GM13976 (cell line): ENCODE measurements at regions not wholly inside any gene's neighbourhood (a gene's known extent, or its start where the extent isn't known, plus 50 kb on each side); places are given as distances from the start of the nearest gene placed in this dataset.

Experiments used
- DNase-seq: peaks from one replicate; pipeline ENCODE4 v3.0.0; 2012; ENCODE audit warnings: low spot score
- CTCF ChIP-seq: IDR thresholded peaks from 2 replicates; pipeline ENCODE4 v1.5.1; 2012; ENCODE audit warnings: borderline replicate concordance, mild to moderate bottlenecking; ENCODE audit not compliant: insufficient read depth; ENCODE audit errors: extremely low read depth, missing control alignments, control extremely low read depth
- in situ Hi-C: fragments of 300-500 bp; cut with MboI; formaldehyde crosslinking; loops from one replicate; pipeline ENCODE4 v1.12.0; 2022; ENCODE audit warnings: low sequenced_read_pairs, mixed read lengths, inconsistent platforms; ENCODE audit not compliant: unreplicated experiment

- no peak for DNase-seq
- in situ Hi-C loops = no loop called here
- no peak for TF ChIP-seq CTCF
Observed at GRCh38 chr13:83733293-83733692, 149.0 kb downstream of the SLITRK1 start.

GRCh38 chr13:83732755-83733154 is 149.5 kb downstream of the SLITRK1 start:
- in situ Hi-C loops = no loop called here
- TF ChIP-seq CTCF = no peak
- DNase-seq = no peak

- no peak for DNase-seq
- in situ Hi-C loops = no loop called here
- TF ChIP-seq CTCF = no peak
Observed at GRCh38 chr13:83731113-83731512, 151.2 kb downstream of the SLITRK1 start.

- no peak for DNase-seq
- in situ Hi-C loops = no loop called here
- no peak for TF ChIP-seq CTCF
Observed at GRCh38 chr13:83730674-83731073, 151.6 kb downstream of the SLITRK1 start.

- no peak for TF ChIP-seq CTCF
- in situ Hi-C loops = loop anchor here (25.0 kb wide), 1 partner anchor 110 kb away; no protein-coding TSS in a partner anchor
Observed at GRCh38 chr13:83722443-83722842, 159.8 kb downstream of the SLITRK1 start.

GRCh38 chr13:83716121-83716520 is 166.2 kb downstream of the SLITRK1 start:
- no peak for DNase-seq
- in situ Hi-C loops = loop anchor here (25.0 kb wide), 1 partner anchor 104 kb away; no protein-coding TSS in a partner anchor
- TF ChIP-seq CTCF = no peak

More at GRCh38 chr13:83722443-83722842, 159.8 kb downstream of the SLITRK1 start:
- DNase-seq = no peak

- in situ Hi-C loops = loop anchor here (25.0 kb wide), 1 partner anchor 102 kb away; no protein-coding TSS in a partner anchor
- no peak for TF ChIP-seq CTCF
- DNase-seq = no peak
Observed at GRCh38 chr13:83714236-83714635, 168.0 kb downstream of the SLITRK1 start.
